IMR-90 (cell line): ENCODE measurements at regions not wholly inside any gene's neighbourhood (a gene's known extent, or its start where the extent isn't known, plus 50 kb on each side); places are given as distances from the start of the nearest gene placed in this dataset.

Source experiments
- ATAC-seq: fragments of 200-7000 bp; cut with Tn5 transposase; 2 replicates; pipeline ENCODE4 v1.9.1; 2020; ENCODE audit warnings: low read depth, mild to moderate bottlenecking, moderate library complexity
- BruUV-seq: library from RNA; stranded (reverse); fragments of 400-500 nt; replicated peaks from 2 replicates; lab custom pipeline; 2021; lab: Mats Ljungman, UMichigan
- CTCF ChIA-PET: fragments of 300-600 bp; formaldehyde crosslinking; extraction: SDS; loops from one replicate; lab custom pipeline; 2021; ENCODE audit warnings: antibody characterized with exemption; lab: Yijun Ruan, JAX
- POLR2A ChIA-PET: fragments of 300-600 bp; sonication (Branson Sonifier 250); formaldehyde crosslinking; loops from one replicate; lab custom pipeline; 2022; ENCODE audit warnings: antibody characterized with exemption; ENCODE audit not compliant: unreplicated experiment; lab: Charles Lee
- DNase-seq: peaks from one replicate; pipeline ENCODE4 v3.0.0; 2013
- H2AFZ ChIP-seq: replicated peaks from 2 replicates; pipeline ENCODE3; 2013; ENCODE audit warnings: low read length, mild to moderate bottlenecking; ENCODE audit not compliant: poor library complexity
- H2AK5ac ChIP-seq: 2 replicates; pipeline ENCODE4 v1.6.1; 2013; ENCODE audit warnings: low read depth, low read length, inconsistent platforms
- H2AK9ac ChIP-seq: replicated peaks from 2 replicates; pipeline ENCODE3; 2013; ENCODE audit warnings: mild to moderate bottlenecking, low read depth, low read length, moderate library complexity; ENCODE audit not compliant: poor library complexity
- H2BK120ac ChIP-seq: 2 replicates; pipeline ENCODE4 v1.6.1; 2013; ENCODE audit warnings: low read depth, low read length, inconsistent platforms
- H2BK15ac ChIP-seq: 3 replicates; pipeline ENCODE4 v1.6.1; 2013; ENCODE audit warnings: low read depth, low read length, inconsistent platforms
- H2BK20ac ChIP-seq: 2 replicates; pipeline ENCODE4 v1.6.1; 2013; ENCODE audit warnings: low read depth, mild to moderate bottlenecking, inconsistent platforms, low read length, moderate library complexity
- H2BK5ac ChIP-seq: 2 replicates; pipeline ENCODE4 v1.6.1; 2013; ENCODE audit warnings: mild to moderate bottlenecking, low read depth, low read length, inconsistent platforms; ENCODE audit not compliant: poor library complexity, severe bottlenecking
- H3K14ac ChIP-seq: replicated peaks from 2 replicates; pipeline ENCODE4 v1.6.1; 2013; ENCODE audit warnings: low read depth, low read length, inconsistent platforms
- H3K18ac ChIP-seq: 2 replicates; pipeline ENCODE4 v1.6.1; 2013; ENCODE audit warnings: low read depth, low read length, control low read depth
- H3K23ac ChIP-seq: 2 replicates; pipeline ENCODE4 v1.6.1; 2013; ENCODE audit warnings: low read depth, low read length, inconsistent platforms
- H3K27ac ChIP-seq: 2 replicates; pipeline ENCODE4 v1.5.1; 2013; ENCODE audit warnings: mild to moderate bottlenecking, control low read depth, low read length; ENCODE audit not compliant: insufficient read depth
- H3K27me3 ChIP-seq: 2 replicates; pipeline ENCODE4 v1.6.1; 2013; ENCODE audit warnings: low read length; ENCODE audit not compliant: control insufficient read depth, insufficient read depth
- H3K36me3 ChIP-seq: 2 replicates; pipeline ENCODE4 v1.6.1; 2013; ENCODE audit warnings: low read length, mixed read lengths; ENCODE audit not compliant: control insufficient read depth, insufficient read depth
- H3K4ac ChIP-seq: 2 replicates; pipeline ENCODE4 v1.6.1; 2013; ENCODE audit warnings: low read depth, low read length, inconsistent platforms
- H3K4me1 ChIP-seq: 2 replicates; pipeline ENCODE4 v1.6.1; 2013; ENCODE audit warnings: low read length, mixed read lengths; ENCODE audit not compliant: control insufficient read depth, insufficient read depth
- H3K4me2 ChIP-seq: 2 replicates; pipeline ENCODE4 v1.6.1; 2013; ENCODE audit warnings: low read depth, mild to moderate bottlenecking, control low read depth, low read length, moderate library complexity
- H3K4me3 ChIP-seq: 2 replicates; pipeline ENCODE4 v1.5.1; 2013; ENCODE audit warnings: low read depth, mild to moderate bottlenecking, control low read depth, low read length, moderate library complexity; ENCODE audit not compliant: insufficient read depth
- H3K56ac ChIP-seq: 2 replicates; pipeline ENCODE4 v1.6.1; 2013; ENCODE audit warnings: low read length, inconsistent platforms; ENCODE audit not compliant: insufficient read depth; ENCODE audit errors: extremely low read depth
- H3K79me1 ChIP-seq, 2 experiments: 2 replicates each; pipeline ENCODE4 v1.6.1; 2013; ENCODE audit warnings: low read length in 2 of 2, inconsistent platforms in 1 of 2, low read depth in 1 of 2
- H3K9ac ChIP-seq: 2 replicates; pipeline ENCODE4 v1.6.1; 2013; ENCODE audit warnings: low read depth, low read length, control low read depth
- H3K9me1 ChIP-seq: 2 replicates; pipeline ENCODE4 v1.6.1; 2013; ENCODE audit warnings: low read length, inconsistent platforms; ENCODE audit not compliant: insufficient read depth
- H3K9me3 ChIP-seq: 2 replicates; pipeline ENCODE4 v1.6.1; 2013; ENCODE audit warnings: low read length; ENCODE audit not compliant: control insufficient read depth, insufficient read depth
- H4K20me1 ChIP-seq: 2 replicates; pipeline ENCODE4 v1.6.1; 2013; ENCODE audit warnings: low read length, inconsistent platforms; ENCODE audit not compliant: insufficient read depth
- H4K5ac ChIP-seq: 2 replicates; pipeline ENCODE4 v1.6.1; 2013; ENCODE audit warnings: mild to moderate bottlenecking, low read depth, low read length, control low read depth
- H4K8ac ChIP-seq, 2 experiments: 2 replicates each; pipeline ENCODE4 v1.6.1; 2013; ENCODE audit warnings: low read depth in 2 of 2, low read length in 2 of 2, control low read depth in 1 of 2, inconsistent platforms in 1 of 2
- H4K91ac ChIP-seq: 2 replicates; pipeline ENCODE4 v1.6.1; 2013; ENCODE audit warnings: low read depth, low read length, inconsistent platforms; ENCODE audit not compliant: insufficient read depth
- BHLHE40 ChIP-seq: fragments of 150-350 bp; IDR thresholded peaks from 2 replicates; pipeline ENCODE4 v1.6.1; 2016; ENCODE audit warnings: mild to moderate bottlenecking, low read depth, low read length
- CEBPB ChIP-seq: IDR thresholded peaks from 2 replicates; pipeline ENCODE4 v1.6.1; 2012; ENCODE audit warnings: low read depth, low read length, improper control_type of control experiment
- CHD1 ChIP-seq: IDR thresholded peaks from 2 replicates; pipeline ENCODE4 v1.6.1; 2012; ENCODE audit warnings: low read depth, low read length, improper control_type of control experiment
- CTCF ChIP-seq: conservative IDR thresholded peaks from 2 replicates; pipeline ENCODE4 v1.5.1; 2012; ENCODE audit warnings: mild to moderate bottlenecking, low read depth, low read length, improper control_type of control experiment
- ELK1 ChIP-seq: fragments of 150-350 bp; IDR thresholded peaks from 2 replicates; pipeline ENCODE4 v1.6.1; 2016; ENCODE audit warnings: low read depth, mild to moderate bottlenecking, low read length, moderate library complexity, borderline replicate concordance
- FOS ChIP-seq: fragments of 150-350 bp; IDR thresholded peaks from 2 replicates; pipeline ENCODE4 v1.6.1; 2016; ENCODE audit warnings: low read depth, low read length
- MAFK ChIP-seq: IDR thresholded peaks from 2 replicates; pipeline ENCODE4 v1.6.1; 2012; ENCODE audit warnings: low read depth, low read length, improper control_type of control experiment
- MAZ ChIP-seq: IDR thresholded peaks from 2 replicates; pipeline ENCODE4 v1.6.1; 2012; ENCODE audit warnings: low read depth, mild to moderate bottlenecking, low read length, improper control_type of control experiment, moderate library complexity, borderline replicate concordance
- MXI1 ChIP-seq: IDR thresholded peaks from 2 replicates; pipeline ENCODE4 v1.6.1; 2012; ENCODE audit warnings: low read depth, mild to moderate bottlenecking, low read length, moderate library complexity, borderline replicate concordance
- NFE2L2 ChIP-seq: fragments of 150-350 bp; IDR thresholded peaks from 2 replicates; pipeline ENCODE4 v1.6.1; 2016; ENCODE audit warnings: low read depth, mild to moderate bottlenecking, low read length
- POLR2A ChIP-seq: IDR thresholded peaks from 2 replicates; pipeline ENCODE4 v1.6.1; 2012; ENCODE audit warnings: mild to moderate bottlenecking, low read depth, low read length
- RAD21 ChIP-seq: IDR thresholded peaks from 2 replicates; pipeline ENCODE4 v1.6.1; 2012; ENCODE audit warnings: low read length, improper control_type of control experiment
- RCOR1 ChIP-seq: IDR thresholded peaks from 2 replicates; pipeline ENCODE4 v1.6.1; 2012; ENCODE audit warnings: mild to moderate bottlenecking, low read length, improper control_type of control experiment; ENCODE audit not compliant: insufficient replicate concordance
- RFX5 ChIP-seq: IDR thresholded peaks from 2 replicates; pipeline ENCODE4 v1.8.0; 2012; ENCODE audit warnings: low read depth, mild to moderate bottlenecking, low read length, moderate library complexity
- SMC3 ChIP-seq: fragments of 150-350 bp; IDR thresholded peaks from 2 replicates; pipeline ENCODE4 v1.6.1; 2016; ENCODE audit warnings: low read depth, mild to moderate bottlenecking, antibody characterized with exemption, low read length, moderate library complexity
- WGBS, 2 experiments: methylation state at CpG; one replicate each; pipeline versions ENCODE4 v1.1.5 to v1.1.7; 2013; ENCODE audit warnings: missing lambda C conversion rate in 2 of 2; ENCODE audit not compliant: insufficient read length in 1 of 2; ENCODE audit errors: extremely low coverage in 2 of 2; 5-methylcytosine and 5-hydroxymethylcytosine counted together
- dilution Hi-C: fragments of 300-500 bp; cut with HindIII; formaldehyde crosslinking; loops from one replicate; pipeline ENCODE4 v1.14.3; 2018; ENCODE audit warnings: low sequenced_read_pairs; ENCODE audit not compliant: unreplicated experiment
- in situ Hi-C: fragments of 300-500 bp; cut with MboI; formaldehyde crosslinking; loops from 3 replicates; pipeline ENCODE4 v1.14.3; 2019; ENCODE audit warnings: low sequenced_read_pairs, inconsistent platforms, mixed read lengths
- intact Hi-C: fragments of 100-400 bp; cut with micrococcal nuclease; formaldehyde crosslinking; loops from 2 replicates; pipeline ENCODE4 v1.10.0; 2022
- TF ChIP-seq, protein P1 (sequence below): fragments of 150-350 bp; IDR thresholded peaks from 2 replicates; pipeline ENCODE4 v1.6.1; 2017; ENCODE audit warnings: mild to moderate bottlenecking, antibody characterized with exemption, low read length, low read depth

- dilution Hi-C loops: no loop called here
- DNase-seq (no peak), ATAC-seq (no peak)
- Histone ChIP-seq H4K5ac (no peak overlapping the region), H2BK5ac (no peak overlapping the region), H3K4me3 (no peak overlapping the region), H3K23ac (no peak overlapping the region), H2AK9ac (no peak overlapping the region), H3K36me3 (no peaks in the 10 kb centered on the region), H3K27ac (no peak overlapping the region), H3K4me2 (no peak overlapping the region), H2AK5ac (no peak overlapping the region), H2BK120ac (no peak overlapping the region), H3K14ac (no peak overlapping the region), H3K9ac (no peak overlapping the region), H2AFZ (no peak overlapping the region), H4K91ac (no peak overlapping the region), H3K4me1 (no peaks in the 10 kb centered on the region), H3K9me3 (peaks cover 2% of the 10 kb centered on the region; the same call in 1 of the 2 replicates), H4K8ac (no peak overlapping the region), H3K9me1 (no peaks in the 10 kb centered on the region), H3K79me1 (no peaks in the 10 kb centered on the region), H3K27me3 (no peaks in the 10 kb centered on the region), H2BK15ac (no peak overlapping the region), H2BK20ac (no peak overlapping the region), H3K56ac (no peak overlapping the region), H4K20me1 (no peaks in the 10 kb centered on the region), H3K4ac (no peak overlapping the region), H3K18ac (no peak overlapping the region)
- CTCF ChIA-PET: no interaction called here
- no CpG with 5 or more reads among the region's 3 CpGs for WGBS, 2 experiments
- intact Hi-C loops: no loop called here
- TF ChIP-seq CHD1 (no peak), ELK1 (no peak), BHLHE40 (no peak), MAZ (no peak), CTCF (no peak), RAD21 (no peak), MAFK (no peak), RCOR1 (no peak), RFX5 (no peak), POLR2A (no peak), NFE2L2 (no peak), FOS (no peak), SMC3 (no peak), CEBPB (no peak), MXI1 (no peak)
- TF ChIP-seq, protein P1, sequence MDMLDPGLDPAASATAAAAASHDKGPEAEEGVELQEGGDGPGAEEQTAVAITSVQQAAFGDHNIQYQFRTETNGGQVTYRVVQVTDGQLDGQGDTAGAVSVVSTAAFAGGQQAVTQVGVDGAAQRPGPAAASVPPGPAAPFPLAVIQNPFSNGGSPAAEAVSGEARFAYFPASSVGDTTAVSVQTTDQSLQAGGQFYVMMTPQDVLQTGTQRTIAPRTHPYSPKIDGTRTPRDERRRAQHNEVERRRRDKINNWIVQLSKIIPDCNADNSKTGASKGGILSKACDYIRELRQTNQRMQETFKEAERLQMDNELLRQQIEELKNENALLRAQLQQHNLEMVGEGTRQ: no peak
- POLR2A ChIA-PET: no interaction called here
- in situ Hi-C loops: no loop called here
- BruUV-seq: no TSS peak
These were observed 1258.4 kb downstream of the FAM133A start for GRCh38 chrX:94932278-94932965.
